ENCODE measurements at regions not wholly inside any gene's neighbourhood (a gene's known extent, or its start where the extent isn't known, plus 50 kb on each side); places are given as distances from the start of the nearest gene placed in this dataset.

- no peak for TF ChIP-seq EZH2phosphoT487 (IDR thresholded peaks at IDR 0.05; ENCODE audit: unreplicated experiment)
- no peak for TF ChIP-seq ETS1 (IDR thresholded peaks at IDR 0.05)
- no peak for TF ChIP-seq STAT1 (IDR thresholded peaks at IDR 0.05; ENCODE audit: unreplicated experiment)
- TF ChIP-seq REST (IDR thresholded peaks at IDR 0.05; ENCODE audit: unreplicated experiment), result no peak
Measured at GRCh38 chr16:9630119-9630518, 538.7 kb downstream of the HAPSTR1 start (continued).

GRCh38 chr16:9630985-9631384 lies 539.5 kb downstream of the HAPSTR1 start:
- Histone ChIP-seq H3K36me3 (ENCODE audit: insufficient read depth) (no peaks in the 10 kb centered on the region), H3K4me1 (ENCODE audit: insufficient read depth) (no peaks in the 10 kb centered on the region), H3K4me2 (no peak overlapping the region), H3K4me3 (no peak overlapping the region), H2AFZ (no peak overlapping the region), H4K20me1 (replicated peaks; ENCODE audit: insufficient read depth) (no peaks in the 10 kb centered on the region), H3F3A (replicated peaks; ENCODE audit: low read depth) (no peaks in the 10 kb centered on the region), H3K9me2 (ENCODE audit: insufficient read depth) (peaks cover 11% of the 10 kb centered on the region; the same call in 1 of the 2 replicates), H3K79me2 (replicated peaks; ENCODE audit: insufficient read depth) (no peaks in the 10 kb centered on the region), H3K27ac (ENCODE audit: low read depth) (no peak overlapping the region), H3K27me3 (ENCODE audit: insufficient read depth) (no peaks in the 10 kb centered on the region)
- no peaks in the 10 kb centered on the region for H3K4me1 Mint-ChIP-seq
- no peaks in the 10 kb centered on the region for H3K27me3 Mint-ChIP-seq (ENCODE audit: insufficient read depth, low read depth, poor library complexity)
- ATAC-seq (no peak), DNase-seq (ENCODE audit: low spot score) (no peak)
- no peak overlapping the region for H3K4me3 Mint-ChIP-seq
- peaks cover 24% of the 10 kb centered on the region for H3K36me3 Mint-ChIP-seq (ENCODE audit: low read depth)
- H3K27ac Mint-ChIP-seq, result no peak overlapping the region
- peaks cover 27% of the 10 kb centered on the region for H3K9me3 Mint-ChIP-seq
- TF ChIP-seq NANOG (IDR thresholded peaks at IDR 0.05; ENCODE audit: borderline replicate concordance) (no peak), ZNF114 (CRISPR knock-in tag; IDR thresholded peaks at IDR 0.05) (no peak), ZNF462 (CRISPR knock-in tag; IDR thresholded peaks at IDR 0.05) (no peak), REST (IDR thresholded peaks at IDR 0.05; ENCODE audit: unreplicated experiment) (no peak), ZNF331 (CRISPR knock-in tag; IDR thresholded peaks at IDR 0.05; ENCODE audit: low read depth) (no peak), EZH2phosphoT487 (IDR thresholded peaks at IDR 0.05; ENCODE audit: unreplicated experiment) (no peak), STAT1 (IDR thresholded peaks at IDR 0.05; ENCODE audit: unreplicated experiment) (no peak), EZH2 (IDR thresholded peaks at IDR 0.05; ENCODE audit: low read depth, unreplicated experiment) (no peak), JUNB (IDR thresholded peaks at IDR 0.05; ENCODE audit: unreplicated experiment) (no peak)
